GM21447 (cell line): ENCODE measurements at regions not wholly inside any gene's neighbourhood (a gene's known extent, or its start where the extent isn't known, plus 50 kb on each side); places are given as distances from the start of the nearest gene placed in this dataset.
"Not testable (repeated sequence)": the region's sequence is repeated elsewhere in the genome, so short reads cannot be mapped to it uniquely, and the experiment has no call there.

Experiments used
- ATAC-seq: cut with Tn5 transposase; IDR thresholded peaks from one replicate; pipeline ENCODE4 v1.9.1; 2021; ENCODE audit not compliant: unreplicated experiment

- ATAC-seq = no peak
Measured at GRCh38 chr3:106071306-106071705, 202.5 kb upstream of the CBLB start.

- not testable (repeated sequence) for ATAC-seq
Measured at GRCh38 chr3:106072596-106072995, 203.8 kb upstream of the CBLB start.

- ATAC-seq = not testable (repeated sequence)
Measured at GRCh38 chr3:106073806-106074205, 205.0 kb upstream of the CBLB start.

- not testable (repeated sequence) for ATAC-seq
Measured at GRCh38 chr3:106075731-106076130, 206.9 kb upstream of the CBLB start.

GRCh38 chr3:106078635-106079034 lies 209.8 kb upstream of the CBLB start:
- ATAC-seq = no peak

GRCh38 chr3:106082616-106083015 lies 213.8 kb upstream of the CBLB start:
- ATAC-seq = no peak

- ATAC-seq = no peak
Measured at GRCh38 chr3:106083207-106083606, 214.4 kb upstream of the CBLB start.

GRCh38 chr3:106083854-106084253 lies 215.0 kb upstream of the CBLB start:
- ATAC-seq = no peak

- no peak for ATAC-seq
Measured at GRCh38 chr3:106086038-106086437, 217.2 kb upstream of the CBLB start.

GRCh38 chr3:106086636-106087035 lies 217.8 kb upstream of the CBLB start:
- ATAC-seq = no peak

GRCh38 chr3:106088304-106088703 lies 219.5 kb upstream of the CBLB start:
- no peak for ATAC-seq

GRCh38 chr3:106088899-106089298 lies 220.1 kb upstream of the CBLB start:
- ATAC-seq = no peak

- ATAC-seq = no peak
Measured at GRCh38 chr3:106089806-106090205, 221.0 kb upstream of the CBLB start.

GRCh38 chr3:106092792-106093191 lies 224.0 kb upstream of the CBLB start:
- no peak for ATAC-seq

- ATAC-seq = no peak
Measured at GRCh38 chr3:106093616-106094015, 224.8 kb upstream of the CBLB start.

GRCh38 chr3:106097817-106098435 lies 229.1 kb upstream of the CBLB start:
- ATAC-seq = no peak

- no peak for ATAC-seq
Measured at GRCh38 chr3:106103383-106103782, 234.6 kb upstream of the CBLB start.

GRCh38 chr3:106104078-106104477 lies 235.3 kb upstream of the CBLB start:
- ATAC-seq = no peak

- ATAC-seq = no peak
Measured at GRCh38 chr3:106108925-106109324, 240.1 kb upstream of the CBLB start.

GRCh38 chr3:106112561-106112960 lies 243.7 kb upstream of the CBLB start:
- not testable (repeated sequence) for ATAC-seq

GRCh38 chr3:106113747-106114146 lies 244.9 kb upstream of the CBLB start:
- no peak for ATAC-seq

GRCh38 chr3:106114220-106114619 lies 245.4 kb upstream of the CBLB start:
- ATAC-seq = no peak

- ATAC-seq = no peak
Measured at GRCh38 chr3:106114848-106115247, 246.0 kb upstream of the CBLB start.
